GM23248 (cell line): ENCODE measurements at regions not wholly inside any gene's neighbourhood (a gene's known extent, or its start where the extent isn't known, plus 50 kb on each side); places are given as distances from the start of the nearest gene placed in this dataset.

Experiments
- DNase-seq: peaks from one replicate; pipeline ENCODE4 v3.0.0-alpha.2; 2015
- H2AFZ ChIP-seq: fragments of 200-600 bp; sonication (generic); 2 replicates; pipeline ENCODE4 v1.6.1; 2016; ENCODE audit warnings: antibody characterized with exemption
- H3F3A ChIP-seq: fragments of 200-600 bp; sonication (generic); 2 replicates; pipeline ENCODE4 v1.6.1; 2016; ENCODE audit warnings: mild to moderate bottlenecking, antibody characterized with exemption, mixed run types; ENCODE audit not compliant: insufficient read depth
- H3K27ac ChIP-seq: fragments of 200-600 bp; sonication (generic); 2 replicates; pipeline ENCODE4 v1.5.1; 2016; ENCODE audit warnings: mild to moderate bottlenecking
- H3K27me3 ChIP-seq: fragments of 200-600 bp; sonication (generic); replicated peaks from 2 replicates; pipeline ENCODE4 v1.6.1; 2016; ENCODE audit warnings: mild to moderate bottlenecking; ENCODE audit not compliant: insufficient read depth
- H3K36me3 ChIP-seq: fragments of 200-600 bp; sonication (generic); 2 replicates; pipeline ENCODE4 v1.6.1; 2016; ENCODE audit warnings: low read depth, mild to moderate bottlenecking
- H3K4me1 ChIP-seq: fragments of 200-600 bp; sonication (generic); 2 replicates; pipeline ENCODE4 v1.6.1; 2016; ENCODE audit warnings: mild to moderate bottlenecking; ENCODE audit not compliant: insufficient read depth
- H3K4me2 ChIP-seq: fragments of 200-600 bp; sonication (generic); one replicate; pipeline ENCODE4 v1.6.1; 2016; ENCODE audit warnings: mild to moderate bottlenecking; ENCODE audit not compliant: unreplicated experiment
- H3K4me3 ChIP-seq: fragments of 200-600 bp; sonication (generic); 2 replicates; pipeline ENCODE4 v1.5.1; 2016; ENCODE audit warnings: mild to moderate bottlenecking
- H3K79me2 ChIP-seq: fragments of 200-600 bp; sonication (generic); 2 replicates; pipeline ENCODE4 v1.6.1; 2016; ENCODE audit warnings: mild to moderate bottlenecking; ENCODE audit not compliant: insufficient read depth
- H3K9ac ChIP-seq: fragments of 200-600 bp; sonication (generic); 2 replicates; pipeline ENCODE4 v1.6.1; 2016; ENCODE audit warnings: mild to moderate bottlenecking
- H3K9me2 ChIP-seq: fragments of 200-600 bp; sonication (generic); 2 replicates; pipeline ENCODE4 v1.6.1; 2016; ENCODE audit warnings: mixed run types, mild to moderate bottlenecking, moderate library complexity; ENCODE audit not compliant: insufficient read depth
- H3K9me3 ChIP-seq: fragments of 200-600 bp; sonication (generic); one replicate; pipeline ENCODE4 v1.6.1; 2017; ENCODE audit warnings: low read depth
- H4K20me1 ChIP-seq: fragments of 200-600 bp; sonication (generic); 2 replicates; pipeline ENCODE4 v1.6.0; 2016; ENCODE audit not compliant: insufficient read depth
- EZH2 ChIP-seq: fragments of 200-600 bp; sonication (generic); IDR thresholded peaks from 2 replicates; pipeline ENCODE4 v1.6.1; 2018; ENCODE audit warnings: antibody characterized with exemption, mild to moderate bottlenecking; ENCODE audit not compliant: insufficient read depth, poor library complexity, severe bottlenecking
- EZH2phosphoT487 ChIP-seq: fragments of 200-600 bp; sonication (generic); IDR thresholded peaks from 2 replicates; pipeline ENCODE4 v1.6.1; 2018; ENCODE audit warnings: antibody characterized with exemption, moderate library complexity, mild to moderate bottlenecking, low read depth; ENCODE audit not compliant: insufficient read depth
- WGBS, 2 experiments: methylation state at CpG; one replicate each; pipeline ENCODE4 v1.1.6; 2015 to 2017; ENCODE audit warnings: low lambda C conversion rate in 2 of 2, low coverage in 1 of 2; ENCODE audit errors: missing lambda C conversion rate in 2 of 2; 5-methylcytosine and 5-hydroxymethylcytosine counted together
- in situ Hi-C: fragments of 300-500 bp; cut with MboI; formaldehyde crosslinking; loops from 2 replicates; pipeline ENCODE4 v1.15.0; 2020

GRCh38 chr18:60593249-60593648, 220.7 kb upstream of the MC4R start:
- Histone ChIP-seq H3K36me3 (no peaks in the 10 kb centered on the region), H2AFZ (no peak overlapping the region), H3K27ac (no peak overlapping the region), H3F3A (no peaks in the 10 kb centered on the region), H3K9me2 (no peaks in the 10 kb centered on the region), H3K9ac (no peak overlapping the region), H3K79me2 (no peaks in the 10 kb centered on the region), H3K4me1 (no peaks in the 10 kb centered on the region), H3K4me3 (no peak overlapping the region), H3K9me3 (no peaks in the 10 kb centered on the region), H3K4me2 (no peak overlapping the region), H4K20me1 (no peaks in the 10 kb centered on the region), H3K27me3 (no peaks in the 10 kb centered on the region)
- no peak for DNase-seq
- 11 to 13% methylated on average over 5 of the region's 5 CpGs for WGBS, 2 experiments
- in situ Hi-C loops, result no loop called here
- no peak for TF ChIP-seq EZH2
- TF ChIP-seq EZH2phosphoT487, result no peak

- H3K36me3 ChIP-seq, result no peaks in the 10 kb centered on the region
- in situ Hi-C loops, result no loop called here
- H4K20me1 ChIP-seq, result no peaks in the 10 kb centered on the region
- no peak overlapping the region for H3K9ac ChIP-seq
- no peaks in the 10 kb centered on the region for H3K9me2 ChIP-seq
- TF ChIP-seq EZH2phosphoT487 (no peak), EZH2 (no peak)
- H3K27ac ChIP-seq, result no peak overlapping the region
- H3K9me3 ChIP-seq, result no peaks in the 10 kb centered on the region
- H3K4me3 ChIP-seq, result no peak overlapping the region
- H3K79me2 ChIP-seq, result no peaks in the 10 kb centered on the region
- no peak for DNase-seq
- no peaks in the 10 kb centered on the region for H3K4me1 ChIP-seq
- H2AFZ ChIP-seq, result no peak overlapping the region
- no peak overlapping the region for H3K4me2 ChIP-seq
- H3F3A ChIP-seq, result no peaks in the 10 kb centered on the region
- WGBS, 2 experiments, result 37 to 39% methylated on average over 3 of the region's 3 CpGs
- H3K27me3 ChIP-seq, result no peaks in the 10 kb centered on the region
These were observed 224.4 kb upstream of the MC4R start for GRCh38 chr18:60596928-60597327.

GRCh38 chr18:60599267-60599666, 226.7 kb upstream of the MC4R start:
- Histone ChIP-seq H3K36me3 (no peaks in the 10 kb centered on the region), H3K4me3 (no peak overlapping the region), H3K9me3 (no peaks in the 10 kb centered on the region), H4K20me1 (no peaks in the 10 kb centered on the region), H3K27me3 (no peaks in the 10 kb centered on the region), H2AFZ (no peak overlapping the region), H3K79me2 (no peaks in the 10 kb centered on the region), H3K4me1 (no peaks in the 10 kb centered on the region), H3K9ac (no peak overlapping the region), H3F3A (no peaks in the 10 kb centered on the region), H3K4me2 (no peak overlapping the region), H3K9me2 (0 out of 2 replicates have a peak, but pooled peaks cover 4% of the 10 kb centered on the region), H3K27ac (no peak overlapping the region)
- no peak for DNase-seq
- in situ Hi-C loops, result no loop called here
- TF ChIP-seq EZH2, result no peak
- no peak for TF ChIP-seq EZH2phosphoT487
- 29 to 33% methylated on average over 1 of the region's 1 CpG for WGBS, 2 experiments

GRCh38 chr18:60599995-60600394, 227.4 kb upstream of the MC4R start:
- Histone ChIP-seq H4K20me1 (no peaks in the 10 kb centered on the region), H2AFZ (no peak overlapping the region), H3K27me3 (no peaks in the 10 kb centered on the region), H3K79me2 (no peaks in the 10 kb centered on the region), H3K9me2 (0 out of 2 replicates have a peak, but pooled peaks cover 4% of the 10 kb centered on the region), H3F3A (no peaks in the 10 kb centered on the region), H3K4me3 (no peak overlapping the region), H3K9me3 (no peaks in the 10 kb centered on the region), H3K36me3 (no peaks in the 10 kb centered on the region), H3K4me1 (no peaks in the 10 kb centered on the region), H3K4me2 (no peak overlapping the region), H3K9ac (no peak overlapping the region), H3K27ac (no peak overlapping the region)
- DNase-seq, result no peak
- TF ChIP-seq EZH2phosphoT487 (no peak), EZH2 (no peak)
- in situ Hi-C loops, result no loop called here
- 69% methylated on average over 2 of the region's 2 CpGs for WGBS, 2 experiments

GRCh38 chr18:60601249-60601648, 228.7 kb upstream of the MC4R start:
- 0 out of 2 replicates have a peak, but pooled peaks cover 4% of the 10 kb centered on the region for H3K9me2 ChIP-seq
- H3K4me3 ChIP-seq, result no peak overlapping the region
- no peak overlapping the region for H2AFZ ChIP-seq
- 34 to 48% methylated on average over 2 of the region's 2 CpGs for WGBS, 2 experiments
- in situ Hi-C loops, result no loop called here
- 0 out of 2 replicates have a peak, but pooled peaks cover 4% of the 10 kb centered on the region for H3K27me3 ChIP-seq
- H3K4me2 ChIP-seq, result no peak overlapping the region
- DNase-seq, result no peak
- TF ChIP-seq EZH2 (no peak), EZH2phosphoT487 (no peak)
- no peaks in the 10 kb centered on the region for H3K9me3 ChIP-seq
- H3K4me1 ChIP-seq, result no peaks in the 10 kb centered on the region
- no peaks in the 10 kb centered on the region for H3F3A ChIP-seq
- no peak overlapping the region for H3K27ac ChIP-seq
- no peaks in the 10 kb centered on the region for H4K20me1 ChIP-seq
- H3K36me3 ChIP-seq, result no peaks in the 10 kb centered on the region
- no peak overlapping the region for H3K9ac ChIP-seq
- no peaks in the 10 kb centered on the region for H3K79me2 ChIP-seq
